PC-3 (cell line): ENCODE measurements at regions not wholly inside any gene's neighbourhood (a gene's known extent, or its start where the extent isn't known, plus 50 kb on each side); places are given as distances from the start of the nearest gene placed in this dataset.

Source experiments
- ATAC-seq: fragments of 200-7000 bp; cut with Tn5 transposase; 2 replicates; pipeline ENCODE4 v1.9.1; 2020; ENCODE audit warnings: mild to moderate bottlenecking, moderate library complexity
- BruUV-seq: library from RNA; stranded (reverse); fragments of 400-500 nt; replicated peaks from 2 replicates; lab custom pipeline; 2021; lab: Mats Ljungman, UMichigan
- CTCF ChIA-PET: fragments of 300-600 bp; sonication (Branson Sonifier 250); formaldehyde crosslinking; loops from one replicate; lab custom pipeline; 2022; ENCODE audit warnings: antibody characterized with exemption; lab: Charles Lee
- POLR2A ChIA-PET: fragments of 300-600 bp; sonication (Branson Sonifier 250); formaldehyde crosslinking; loops from one replicate; lab custom pipeline; 2022; ENCODE audit warnings: antibody characterized with exemption; ENCODE audit not compliant: unreplicated experiment; lab: Charles Lee
- DNase-seq: peaks from one replicate; pipeline ENCODE4 v3.0.0-alpha.2; 2015
- H2AFZ ChIP-seq: fragments of 300-600 bp; sonication (generic); 2 replicates; pipeline ENCODE4 v1.6.0; 2016; ENCODE audit warnings: antibody characterized with exemption, low read length
- H3F3A ChIP-seq: fragments of 300-600 bp; sonication (generic); one replicate; pipeline ENCODE4 v1.6.0; 2017; ENCODE audit warnings: antibody characterized with exemption, low read length, control low read depth, mild to moderate bottlenecking; ENCODE audit not compliant: unreplicated experiment
- H3K27ac ChIP-seq: fragments of 300-600 bp; sonication (generic); 2 replicates; pipeline ENCODE4 v1.5.1; 2016; ENCODE audit warnings: mild to moderate bottlenecking, low read length
- H3K27me3 ChIP-seq: fragments of 300-600 bp; sonication (generic); 2 replicates; pipeline ENCODE4 v1.6.1; 2016; ENCODE audit warnings: low read length, mixed read lengths
- H3K36me3 ChIP-seq: fragments of 300-600 bp; sonication (generic); 2 replicates; pipeline ENCODE4 v1.6.1; 2016; ENCODE audit warnings: low read depth, mixed run types, low read length, mixed read lengths
- H3K4me1 ChIP-seq: fragments of 300-600 bp; sonication (generic); 2 replicates; pipeline ENCODE4 v1.5.1; 2016; ENCODE audit warnings: low read length; ENCODE audit not compliant: insufficient read depth
- H3K4me2 ChIP-seq: fragments of 300-600 bp; sonication (generic); 2 replicates; pipeline ENCODE4 v1.6.0; 2016; ENCODE audit warnings: low read length
- H3K4me3 ChIP-seq: fragments of 300-600 bp; sonication (generic); 2 replicates; pipeline ENCODE4 v1.5.1; 2016; ENCODE audit warnings: mild to moderate bottlenecking, low read length, mixed read lengths
- H3K79me2 ChIP-seq: fragments of 300-600 bp; sonication (generic); 2 replicates; pipeline ENCODE4 v1.6.1; 2017; ENCODE audit warnings: low read length, mixed read lengths
- H3K9ac ChIP-seq: fragments of 300-600 bp; sonication (generic); 2 replicates; pipeline ENCODE4 v1.6.0; 2016; ENCODE audit warnings: mild to moderate bottlenecking, low read length
- H3K9me2 ChIP-seq: fragments of 300-600 bp; sonication (generic); replicated peaks from 2 replicates; pipeline ENCODE4 v1.6.1; 2016; ENCODE audit warnings: mixed run types, low read length, mixed read lengths
- H3K9me3 ChIP-seq: fragments of 300-600 bp; sonication (generic); 2 replicates; pipeline ENCODE4 v1.6.1; 2016; ENCODE audit warnings: low read length, mixed read lengths
- H4K20me1 ChIP-seq: fragments of 300-600 bp; sonication (generic); 2 replicates; pipeline ENCODE4 v1.6.1; 2016; ENCODE audit warnings: low read length, mixed read lengths
- CTCF ChIP-seq: fragments of 300-600 bp; sonication (generic); conservative IDR thresholded peaks from 2 replicates; pipeline ENCODE4 v1.5.1; 2017; ENCODE audit warnings: antibody characterized with exemption, low read depth, mild to moderate bottlenecking, low read length
- EZH2 ChIP-seq: fragments of 300-600 bp; sonication (generic); IDR thresholded peaks from one replicate; pipeline ENCODE4 v1.6.1; 2017; ENCODE audit warnings: antibody characterized with exemption, mild to moderate bottlenecking, low read length; ENCODE audit not compliant: unreplicated experiment
- EZH2phosphoT487 ChIP-seq: fragments of 300-600 bp; sonication (generic); IDR thresholded peaks from 2 replicates; pipeline ENCODE4 v1.6.1; 2018; ENCODE audit warnings: mild to moderate bottlenecking, antibody characterized with exemption, low read length, borderline replicate concordance
- intact Hi-C: fragments of 100-400 bp; cut with micrococcal nuclease; formaldehyde crosslinking; loops from 2 replicates; pipeline ENCODE4 v1.9.0; 2023

GRCh38 chr14:86707071-86707470 is 1177.1 kb downstream of the FLRT2 start:
- ChIA-PET CTCF (no interaction called here), POLR2A (no interaction called here)
- no peaks in the 10 kb centered on the region for H3K9me3 ChIP-seq
- H3K27me3 ChIP-seq = no peaks in the 10 kb centered on the region
- ATAC-seq (no peak), DNase-seq (peak; percentile 25)
- no peaks in the 10 kb centered on the region for H3K36me3 ChIP-seq
- intact Hi-C loops = no loop called here
- H3K9ac ChIP-seq = no peak overlapping the region
- H3K4me1 ChIP-seq = no peaks in the 10 kb centered on the region
- no peak overlapping the region for H3K4me3 ChIP-seq
- H3F3A ChIP-seq = no peaks in the 10 kb centered on the region
- BruUV-seq = no TSS peak
- H2AFZ ChIP-seq = no peak overlapping the region
- no peaks in the 10 kb centered on the region for H3K79me2 ChIP-seq
- no peaks in the 10 kb centered on the region for H4K20me1 ChIP-seq
- no peaks in the 10 kb centered on the region for H3K9me2 ChIP-seq
- TF ChIP-seq EZH2phosphoT487 (no peak), EZH2 (no peak), CTCF (no peak)
- no peak overlapping the region for H3K4me2 ChIP-seq
- H3K27ac ChIP-seq = no peak overlapping the region

- no peaks in the 10 kb centered on the region for H3K79me2 ChIP-seq
- H3K4me3 ChIP-seq = no peak overlapping the region
- intact Hi-C loops = no loop called here
- no peaks in the 10 kb centered on the region for H3K4me1 ChIP-seq
- no peaks in the 10 kb centered on the region for H3K27me3 ChIP-seq
- no peak for ATAC-seq
- 0 out of 2 replicates have a peak, but pooled peaks cover 3% of the 10 kb centered on the region for H3K9me3 ChIP-seq
- H3K9me2 ChIP-seq = no peaks in the 10 kb centered on the region
- ChIA-PET POLR2A (no interaction called here), CTCF (no interaction called here)
- no TSS peak for BruUV-seq
- DNase-seq = no peak
- no peaks in the 10 kb centered on the region for H3K36me3 ChIP-seq
- H3K4me2 ChIP-seq = no peak overlapping the region
- no peak overlapping the region for H3K27ac ChIP-seq
- no peaks in the 10 kb centered on the region for H3F3A ChIP-seq
- no peaks in the 10 kb centered on the region for H4K20me1 ChIP-seq
- H3K9ac ChIP-seq = no peak overlapping the region
- TF ChIP-seq EZH2 = no peak
- TF ChIP-seq EZH2phosphoT487 = no peak
- TF ChIP-seq CTCF = no peak
- no peak overlapping the region for H2AFZ ChIP-seq
Measured at GRCh38 chr14:86683561-86683960, 1153.6 kb downstream of the FLRT2 start.

DNA sequence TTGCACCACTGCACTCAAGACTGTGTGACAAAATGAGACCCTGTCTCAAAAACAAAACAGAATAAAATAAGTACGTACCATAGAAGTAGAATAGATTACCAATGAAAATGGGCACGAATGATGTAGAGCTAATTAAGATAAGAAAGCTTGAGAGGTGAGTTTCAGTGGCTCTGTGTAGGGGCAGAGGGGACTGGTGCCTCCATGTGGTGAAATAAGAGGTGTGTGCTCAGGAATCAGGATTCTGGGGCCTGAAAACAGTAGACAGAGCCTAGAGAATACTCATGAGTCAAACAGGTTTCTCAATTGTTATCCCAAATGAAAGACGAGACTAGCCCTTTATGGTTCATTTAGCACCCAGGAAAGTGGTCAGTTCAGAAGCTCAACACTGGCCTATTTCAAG is 1145.1 kb downstream of the FLRT2 start:
- Histone ChIP-seq H3K4me3 (no peak overlapping the region), H3K27ac (no peak overlapping the region), H3K27me3 (no peaks in the 10 kb centered on the region), H3F3A (no peaks in the 10 kb centered on the region), H3K79me2 (no peaks in the 10 kb centered on the region), H3K36me3 (no peaks in the 10 kb centered on the region), H3K4me1 (no peaks in the 10 kb centered on the region), H3K4me2 (no peak overlapping the region), H2AFZ (no peak overlapping the region), H4K20me1 (no peaks in the 10 kb centered on the region), H3K9me2 (no peaks in the 10 kb centered on the region), H3K9ac (no peak overlapping the region), H3K9me3 (no peaks in the 10 kb centered on the region; the same call in none of the 2 replicates)
- CTCF ChIA-PET = no interaction called here
- no peak for TF ChIP-seq EZH2phosphoT487
- TF ChIP-seq CTCF = no peak
- no peak for TF ChIP-seq EZH2
- intact Hi-C loops = no loop called here
- ATAC-seq (no peak), DNase-seq (no peak)
- POLR2A ChIA-PET = no interaction called here
- BruUV-seq = no TSS peak
